Adrenal gland (tissue), 5 donors: ENCODE measurements at regions not wholly inside any gene's neighbourhood (a gene's known extent, or its start where the extent isn't known, plus 50 kb on each side); places are given as distances from the start of the nearest gene placed in this dataset.

Experiments used
- CTCF ChIP-seq, 6 experiments: fragments of 450-650 bp in 4 of 6; fragments of 200-600 bp in 2 of 6; sonication (generic) in 1 of 6; IDR thresholded peaks; 1 replicate in 5 of 6; 2 replicates in 1 of 6; pipeline versions ENCODE4 v1.5.1 to v1.8.0; 2016 to 2021; ENCODE audit warnings: antibody characterized with exemption in 6 of 6, mild to moderate bottlenecking in 2 of 6, moderate library complexity in 1 of 6
- POLR2A ChIP-seq, 2 donors: fragments of 450-650 bp; IDR thresholded peaks; one replicate each; pipeline ENCODE4 v1.6.1; 2017; ENCODE audit warnings: antibody characterized with exemption in 2 of 2, mild to moderate bottlenecking in 2 of 2, moderate library complexity in 1 of 2
- donor health status: DM: no; HTN: no; CAD: no.

GRCh38 chr11:26828288-26828687 lies 106.4 kb upstream of the SLC5A12 start:
- TF ChIP-seq CTCF (IDR thresholded peaks at IDR 0.05) = no peak
- TF ChIP-seq POLR2A (IDR thresholded peaks at IDR 0.05) = no peak
